Breast epithelium (tissue), 4 donors: ENCODE measurements at regions not wholly inside any gene's neighbourhood (a gene's known extent, or its start where the extent isn't known, plus 50 kb on each side); places are given as distances from the start of the nearest gene placed in this dataset.

Source experiments
- DNase-seq, 2 donors: peaks; one replicate each; pipeline ENCODE4 v3.0.0-alpha.2; 2019; ENCODE audit warnings: low spot score in 2 of 2
- H3K27ac ChIP-seq, 2 donors: fragments of 200-600 bp; sonication (generic) in 1 of 2; one replicate each; pipeline ENCODE4 v1.5.1; 2016 to 2019; ENCODE audit warnings: mild to moderate bottlenecking in 1 of 2
- H3K27me3 ChIP-seq, 2 donors: fragments of 200-600 bp; sonication (generic) in 1 of 2; one replicate each; pipeline versions ENCODE4 v1.5.1 to v1.6.0; 2017 to 2019; ENCODE audit warnings: control low read depth in 1 of 2, mild to moderate bottlenecking in 1 of 2
- H3K36me3 ChIP-seq: fragments of 200-600 bp; one replicate; pipeline ENCODE4 v1.5.1; 2019
- H3K4me1 ChIP-seq, 2 donors: fragments of 200-600 bp; sonication (generic); one replicate each; pipeline ENCODE4 v1.5.1; 2016 to 2019; ENCODE audit warnings: control low read depth in 1 of 2
- H3K4me3 ChIP-seq, 3 donors: fragments of 200-600 bp; sonication (generic); 1 replicate in 2 of 3; 2 replicates in 1 of 3; pipeline ENCODE4 v1.5.1; 2016 to 2019; ENCODE audit warnings: mild to moderate bottlenecking in 3 of 3, moderate library complexity in 2 of 3
- H3K9me3 ChIP-seq, 2 donors: fragments of 200-600 bp; sonication (generic) in 1 of 2; one replicate each; pipeline ENCODE4 v1.5.1; 2016 to 2019; ENCODE audit warnings: control low read depth in 1 of 2
- CTCF ChIP-seq, 3 donors: fragments of 450-650 bp; IDR thresholded peaks; one replicate each; pipeline ENCODE4 v1.5.1; 2016 to 2017; ENCODE audit warnings: antibody characterized with exemption in 3 of 3, mild to moderate bottlenecking in 3 of 3, moderate library complexity in 3 of 3
- POLR2A ChIP-seq: fragments of 450-650 bp; IDR thresholded peaks from one replicate; pipeline ENCODE4 v1.6.1; 2016; ENCODE audit warnings: antibody characterized with exemption, mild to moderate bottlenecking, moderate library complexity
- POLR2AphosphoS5 ChIP-seq, 3 donors: sonication (generic); formaldehyde crosslinking; IDR thresholded peaks; one replicate each; pipeline ENCODE4 v1.6.1; 2017; ENCODE audit warnings: antibody characterized with exemption in 3 of 3
- intact Hi-C: fragments of 100-400 bp; cut with DNase I; formaldehyde crosslinking; loops from one replicate; pipeline ENCODE4 v1.15.1; 2023; ENCODE audit warnings: low total_unique reads

- H3K36me3 ChIP-seq: no peaks in the 10 kb centered on the region
- no peaks in the 10 kb centered on the region for H3K27me3 ChIP-seq
- no peaks in the 10 kb centered on the region for H3K9me3 ChIP-seq
- DNase-seq: no peak
- intact Hi-C loops: no loop called here
- H3K4me1 ChIP-seq: no peaks in the 10 kb centered on the region
- no peak overlapping the region for H3K4me3 ChIP-seq
- no peak for TF ChIP-seq POLR2AphosphoS5 (IDR thresholded peaks at IDR 0.05)
- TF ChIP-seq POLR2A: no peak
- no peak for TF ChIP-seq CTCF (IDR thresholded peaks at IDR 0.05)
- H3K27ac ChIP-seq: no peak overlapping the region
These were observed 221.5 kb upstream of the DEFB112 start for GRCh38 chr6:50271266-50271665.

GRCh38 chr6:50271817-50272216, 222.1 kb upstream of the DEFB112 start:
- intact Hi-C loops: no loop called here
- Histone ChIP-seq H3K27me3 (no peaks in the 10 kb centered on the region), H3K4me3 (no peak overlapping the region), H3K9me3 (no peaks in the 10 kb centered on the region), H3K27ac (no peak overlapping the region), H3K4me1 (no peaks in the 10 kb centered on the region), H3K36me3 (no peaks in the 10 kb centered on the region)
- no peak for DNase-seq
- TF ChIP-seq POLR2AphosphoS5 (IDR thresholded peaks at IDR 0.05) (no peak), CTCF (IDR thresholded peaks at IDR 0.05) (no peak), POLR2A (no peak)

GRCh38 chr6:50272611-50273010, 222.9 kb upstream of the DEFB112 start:
- Histone ChIP-seq H3K27me3 (no peaks in the 10 kb centered on the region), H3K36me3 (no peaks in the 10 kb centered on the region), H3K27ac (no peak overlapping the region), H3K9me3 (no peaks in the 10 kb centered on the region), H3K4me1 (no peaks in the 10 kb centered on the region), H3K4me3 (no peak overlapping the region)
- intact Hi-C loops: no loop called here
- TF ChIP-seq POLR2A: no peak
- DNase-seq: no peak

- no peak for DNase-seq
- Histone ChIP-seq H3K36me3 (no peaks in the 10 kb centered on the region), H3K4me1 (no peaks in the 10 kb centered on the region), H3K9me3 (no peaks in the 10 kb centered on the region), H3K27ac (no peak overlapping the region), H3K27me3 (no peaks in the 10 kb centered on the region), H3K4me3 (no peak overlapping the region)
- intact Hi-C loops: no loop called here
- TF ChIP-seq CTCF (IDR thresholded peaks at IDR 0.05) (no peak), POLR2A (no peak), POLR2AphosphoS5 (IDR thresholded peaks at IDR 0.05) (no peak)
These were observed 227.1 kb upstream of the DEFB112 start for GRCh38 chr6:50276771-50277261.

- H3K27me3 ChIP-seq: no peaks in the 10 kb centered on the region
- H3K4me1 ChIP-seq: no peaks in the 10 kb centered on the region
- intact Hi-C loops: no loop called here
- DNase-seq: no peak
- TF ChIP-seq POLR2A (no peak), CTCF (IDR thresholded peaks at IDR 0.05) (no peak), POLR2AphosphoS5 (IDR thresholded peaks at IDR 0.05) (no peak)
- no peak overlapping the region for H3K27ac ChIP-seq
- H3K36me3 ChIP-seq: no peaks in the 10 kb centered on the region
- H3K4me3 ChIP-seq: no peak overlapping the region
- H3K9me3 ChIP-seq: no peaks in the 10 kb centered on the region
These were observed 228.0 kb upstream of the DEFB112 start for GRCh38 chr6:50277774-50278173.

GRCh38 chr6:50278663-50279062, 228.9 kb upstream of the DEFB112 start:
- Histone ChIP-seq H3K9me3 (no peaks in the 10 kb centered on the region), H3K36me3 (no peaks in the 10 kb centered on the region), H3K4me1 (no peaks in the 10 kb centered on the region), H3K27ac (no peak overlapping the region), H3K27me3 (no peaks in the 10 kb centered on the region), H3K4me3 (no peak overlapping the region)
- DNase-seq: no peak
- no peak for TF ChIP-seq POLR2A
- no peak for TF ChIP-seq CTCF (IDR thresholded peaks at IDR 0.05)
- TF ChIP-seq POLR2AphosphoS5 (IDR thresholded peaks at IDR 0.05): no peak
- intact Hi-C loops: no loop called here
